ENCODE measurements at regions not wholly inside any gene's neighbourhood (a gene's known extent, or its start where the extent isn't known, plus 50 kb on each side); places are given as distances from the start of the nearest gene placed in this dataset.

DNA sequence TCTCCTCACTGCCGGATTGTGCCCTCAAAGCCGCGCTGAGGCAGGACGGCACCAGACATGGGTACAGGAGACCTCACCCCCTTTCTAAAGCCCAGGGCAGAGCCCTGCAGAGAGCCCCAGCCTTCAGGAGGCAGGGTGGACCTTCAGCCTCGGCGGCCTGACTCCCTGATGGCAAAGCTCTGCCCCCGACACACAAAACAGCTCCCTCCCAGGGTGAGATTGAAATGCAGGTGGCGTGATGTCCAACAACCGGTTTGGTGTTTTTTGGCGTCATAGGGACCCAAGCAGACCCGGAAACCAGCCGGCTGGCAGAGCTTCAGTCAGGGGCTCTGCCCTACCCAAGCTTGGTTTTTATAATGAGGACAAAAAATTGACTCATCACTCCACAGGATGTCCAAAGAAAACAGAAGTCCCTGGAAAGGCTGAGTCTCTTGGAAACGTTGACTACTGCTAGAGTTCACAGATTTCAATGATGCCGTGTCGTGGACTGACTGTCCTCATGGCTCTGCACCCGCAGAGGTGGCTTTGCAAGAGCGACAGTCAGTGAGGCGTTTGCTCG, 275.2 kb upstream of the IRX1 start:
- DNase-seq (ENCODE audit: low spot score) (no peak), ATAC-seq (no peak)
- H3K27ac Mint-ChIP-seq, result no peak overlapping the region
- no peak overlapping the region for H3K4me3 ChIP-seq
- H2AFZ ChIP-seq, result no peak overlapping the region
- no peak overlapping the region for H3K27ac ChIP-seq (ENCODE audit: low read depth)
- H3K4me2 ChIP-seq, result no peak overlapping the region
- no peaks in the 10 kb centered on the region for H3K79me2 ChIP-seq (replicated peaks; ENCODE audit: insufficient read depth)
- H3F3A ChIP-seq (replicated peaks; ENCODE audit: low read depth), result peaks cover 11% of the 10 kb centered on the region
- no peaks in the 10 kb centered on the region for H4K20me1 ChIP-seq (replicated peaks; ENCODE audit: insufficient read depth)
- no peaks in the 10 kb centered on the region for H3K36me3 Mint-ChIP-seq (ENCODE audit: low read depth)
- peaks cover 6% of the 10 kb centered on the region; the same call in 1 of the 3 replicates for H3K4me1 Mint-ChIP-seq
- H3K27me3 ChIP-seq (ENCODE audit: insufficient read depth), result no peaks in the 10 kb centered on the region
- TF ChIP-seq, protein P1, sequence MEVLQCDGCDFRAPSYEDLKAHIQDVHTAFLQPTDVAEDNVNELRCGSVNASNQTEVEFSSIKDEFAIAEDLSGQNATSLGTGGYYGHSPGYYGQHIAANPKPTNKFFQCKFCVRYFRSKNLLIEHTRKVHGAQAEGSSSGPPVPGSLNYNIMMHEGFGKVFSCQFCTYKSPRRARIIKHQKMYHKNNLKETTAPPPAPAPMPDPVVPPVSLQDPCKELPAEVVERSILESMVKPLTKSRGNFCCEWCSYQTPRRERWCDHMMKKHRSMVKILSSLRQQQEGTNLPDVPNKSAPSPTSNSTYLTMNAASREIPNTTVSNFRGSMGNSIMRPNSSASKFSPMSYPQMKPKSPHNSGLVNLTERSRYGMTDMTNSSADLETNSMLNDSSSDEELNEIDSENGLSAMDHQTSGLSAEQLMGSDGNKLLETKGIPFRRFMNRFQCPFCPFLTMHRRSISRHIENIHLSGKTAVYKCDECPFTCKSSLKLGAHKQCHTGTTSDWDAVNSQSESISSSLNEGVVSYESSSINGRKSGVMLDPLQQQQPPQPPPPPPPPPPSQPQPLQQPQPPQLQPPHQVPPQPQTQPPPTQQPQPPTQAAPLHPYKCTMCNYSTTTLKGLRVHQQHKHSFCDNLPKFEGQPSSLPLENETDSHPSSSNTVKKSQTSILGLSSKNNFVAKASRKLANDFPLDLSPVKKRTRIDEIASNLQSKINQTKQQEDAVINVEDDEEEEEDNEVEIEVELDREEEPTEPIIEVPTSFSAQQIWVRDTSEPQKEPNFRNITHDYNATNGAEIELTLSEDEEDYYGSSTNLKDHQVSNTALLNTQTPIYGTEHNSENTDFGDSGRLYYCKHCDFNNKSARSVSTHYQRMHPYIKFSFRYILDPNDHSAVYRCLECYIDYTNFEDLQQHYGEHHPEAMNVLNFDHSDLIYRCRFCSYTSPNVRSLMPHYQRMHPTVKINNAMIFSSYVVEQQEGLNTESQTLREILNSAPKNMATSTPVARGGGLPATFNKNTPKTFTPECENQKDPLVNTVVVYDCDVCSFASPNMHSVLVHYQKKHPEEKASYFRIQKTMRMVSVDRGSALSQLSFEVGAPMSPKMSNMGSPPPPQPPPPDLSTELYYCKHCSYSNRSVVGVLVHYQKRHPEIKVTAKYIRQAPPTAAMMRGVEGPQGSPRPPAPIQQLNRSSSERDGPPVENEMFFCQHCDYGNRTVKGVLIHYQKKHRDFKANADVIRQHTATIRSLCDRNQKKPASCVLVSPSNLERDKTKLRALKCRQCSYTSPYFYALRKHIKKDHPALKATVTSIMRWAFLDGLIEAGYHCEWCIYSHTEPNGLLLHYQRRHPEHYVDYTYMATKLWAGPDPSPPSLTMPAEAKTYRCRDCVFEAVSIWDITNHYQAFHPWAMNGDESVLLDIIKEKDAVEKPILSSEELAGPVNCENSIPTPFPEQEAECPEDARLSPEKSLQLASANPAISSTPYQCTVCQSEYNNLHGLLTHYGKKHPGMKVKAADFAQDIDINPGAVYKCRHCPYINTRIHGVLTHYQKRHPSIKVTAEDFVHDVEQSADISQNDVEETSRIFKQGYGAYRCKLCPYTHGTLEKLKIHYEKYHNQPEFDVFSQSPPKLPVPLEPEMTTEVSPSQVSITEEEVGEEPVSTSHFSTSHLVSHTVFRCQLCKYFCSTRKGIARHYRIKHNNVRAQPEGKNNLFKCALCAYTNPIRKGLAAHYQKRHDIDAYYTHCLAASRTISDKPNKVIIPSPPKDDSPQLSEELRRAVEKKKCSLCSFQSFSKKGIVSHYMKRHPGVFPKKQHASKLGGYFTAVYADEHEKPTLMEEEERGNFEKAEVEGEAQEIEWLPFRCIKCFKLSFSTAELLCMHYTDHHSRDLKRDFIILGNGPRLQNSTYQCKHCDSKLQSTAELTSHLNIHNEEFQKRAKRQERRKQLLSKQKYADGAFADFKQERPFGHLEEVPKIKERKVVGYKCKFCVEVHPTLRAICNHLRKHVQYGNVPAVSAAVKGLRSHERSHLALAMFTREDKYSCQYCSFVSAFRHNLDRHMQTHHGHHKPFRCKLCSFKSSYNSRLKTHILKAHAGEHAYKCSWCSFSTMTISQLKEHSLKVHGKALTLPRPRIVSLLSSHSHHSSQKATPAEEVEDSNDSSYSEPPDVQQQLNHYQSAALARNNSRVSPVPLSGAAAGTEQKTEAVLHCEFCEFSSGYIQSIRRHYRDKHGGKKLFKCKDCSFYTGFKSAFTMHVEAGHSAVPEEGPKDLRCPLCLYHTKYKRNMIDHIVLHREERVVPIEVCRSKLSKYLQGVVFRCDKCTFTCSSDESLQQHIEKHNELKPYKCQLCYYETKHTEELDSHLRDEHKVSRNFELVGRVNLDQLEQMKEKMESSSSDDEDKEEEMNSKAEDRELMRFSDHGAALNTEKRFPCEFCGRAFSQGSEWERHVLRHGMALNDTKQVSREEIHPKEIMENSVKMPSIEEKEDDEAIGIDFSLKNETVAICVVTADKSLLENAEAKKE (CRISPR knock-in tag; IDR thresholded peaks at IDR 0.05), result no peak
- TF ChIP-seq NANOG (IDR thresholded peaks at IDR 0.05; ENCODE audit: borderline replicate concordance) (no peak), ZNF114 (CRISPR knock-in tag; IDR thresholded peaks at IDR 0.05) (no peak), CREB1 (CRISPR knock-in tag; IDR thresholded peaks at IDR 0.05; ENCODE audit: low read depth) (no peak), STAT1 (IDR thresholded peaks at IDR 0.05; ENCODE audit: unreplicated experiment) (no peak), POLR2AphosphoS5 (IDR thresholded peaks at IDR 0.05; ENCODE audit: low read depth) (no peak), EZH2 (IDR thresholded peaks at IDR 0.05; ENCODE audit: low read depth, unreplicated experiment) (no peak), ZNF331 (CRISPR knock-in tag; IDR thresholded peaks at IDR 0.05; ENCODE audit: low read depth) (no peak)
- TF ChIP-seq, protein P2, sequence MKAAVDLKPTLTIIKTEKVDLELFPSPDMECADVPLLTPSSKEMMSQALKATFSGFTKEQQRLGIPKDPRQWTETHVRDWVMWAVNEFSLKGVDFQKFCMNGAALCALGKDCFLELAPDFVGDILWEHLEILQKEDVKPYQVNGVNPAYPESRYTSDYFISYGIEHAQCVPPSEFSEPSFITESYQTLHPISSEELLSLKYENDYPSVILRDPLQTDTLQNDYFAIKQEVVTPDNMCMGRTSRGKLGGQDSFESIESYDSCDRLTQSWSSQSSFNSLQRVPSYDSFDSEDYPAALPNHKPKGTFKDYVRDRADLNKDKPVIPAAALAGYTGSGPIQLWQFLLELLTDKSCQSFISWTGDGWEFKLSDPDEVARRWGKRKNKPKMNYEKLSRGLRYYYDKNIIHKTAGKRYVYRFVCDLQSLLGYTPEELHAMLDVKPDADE (IDR thresholded peaks at IDR 0.05), result no peak
- TF ChIP-seq, protein P3, sequence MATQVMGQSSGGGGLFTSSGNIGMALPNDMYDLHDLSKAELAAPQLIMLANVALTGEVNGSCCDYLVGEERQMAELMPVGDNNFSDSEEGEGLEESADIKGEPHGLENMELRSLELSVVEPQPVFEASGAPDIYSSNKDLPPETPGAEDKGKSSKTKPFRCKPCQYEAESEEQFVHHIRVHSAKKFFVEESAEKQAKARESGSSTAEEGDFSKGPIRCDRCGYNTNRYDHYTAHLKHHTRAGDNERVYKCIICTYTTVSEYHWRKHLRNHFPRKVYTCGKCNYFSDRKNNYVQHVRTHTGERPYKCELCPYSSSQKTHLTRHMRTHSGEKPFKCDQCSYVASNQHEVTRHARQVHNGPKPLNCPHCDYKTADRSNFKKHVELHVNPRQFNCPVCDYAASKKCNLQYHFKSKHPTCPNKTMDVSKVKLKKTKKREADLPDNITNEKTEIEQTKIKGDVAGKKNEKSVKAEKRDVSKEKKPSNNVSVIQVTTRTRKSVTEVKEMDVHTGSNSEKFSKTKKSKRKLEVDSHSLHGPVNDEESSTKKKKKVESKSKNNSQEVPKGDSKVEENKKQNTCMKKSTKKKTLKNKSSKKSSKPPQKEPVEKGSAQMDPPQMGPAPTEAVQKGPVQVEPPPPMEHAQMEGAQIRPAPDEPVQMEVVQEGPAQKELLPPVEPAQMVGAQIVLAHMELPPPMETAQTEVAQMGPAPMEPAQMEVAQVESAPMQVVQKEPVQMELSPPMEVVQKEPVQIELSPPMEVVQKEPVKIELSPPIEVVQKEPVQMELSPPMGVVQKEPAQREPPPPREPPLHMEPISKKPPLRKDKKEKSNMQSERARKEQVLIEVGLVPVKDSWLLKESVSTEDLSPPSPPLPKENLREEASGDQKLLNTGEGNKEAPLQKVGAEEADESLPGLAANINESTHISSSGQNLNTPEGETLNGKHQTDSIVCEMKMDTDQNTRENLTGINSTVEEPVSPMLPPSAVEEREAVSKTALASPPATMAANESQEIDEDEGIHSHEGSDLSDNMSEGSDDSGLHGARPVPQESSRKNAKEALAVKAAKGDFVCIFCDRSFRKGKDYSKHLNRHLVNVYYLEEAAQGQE (IDR thresholded peaks at IDR 0.05; ENCODE audit: unreplicated experiment), result no peak
- TF ChIP-seq, protein P4, sequence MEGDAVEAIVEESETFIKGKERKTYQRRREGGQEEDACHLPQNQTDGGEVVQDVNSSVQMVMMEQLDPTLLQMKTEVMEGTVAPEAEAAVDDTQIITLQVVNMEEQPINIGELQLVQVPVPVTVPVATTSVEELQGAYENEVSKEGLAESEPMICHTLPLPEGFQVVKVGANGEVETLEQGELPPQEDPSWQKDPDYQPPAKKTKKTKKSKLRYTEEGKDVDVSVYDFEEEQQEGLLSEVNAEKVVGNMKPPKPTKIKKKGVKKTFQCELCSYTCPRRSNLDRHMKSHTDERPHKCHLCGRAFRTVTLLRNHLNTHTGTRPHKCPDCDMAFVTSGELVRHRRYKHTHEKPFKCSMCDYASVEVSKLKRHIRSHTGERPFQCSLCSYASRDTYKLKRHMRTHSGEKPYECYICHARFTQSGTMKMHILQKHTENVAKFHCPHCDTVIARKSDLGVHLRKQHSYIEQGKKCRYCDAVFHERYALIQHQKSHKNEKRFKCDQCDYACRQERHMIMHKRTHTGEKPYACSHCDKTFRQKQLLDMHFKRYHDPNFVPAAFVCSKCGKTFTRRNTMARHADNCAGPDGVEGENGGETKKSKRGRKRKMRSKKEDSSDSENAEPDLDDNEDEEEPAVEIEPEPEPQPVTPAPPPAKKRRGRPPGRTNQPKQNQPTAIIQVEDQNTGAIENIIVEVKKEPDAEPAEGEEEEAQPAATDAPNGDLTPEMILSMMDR (conservative IDR thresholded peaks at IDR 0.05; ENCODE audit: low read depth in 2 of 2), result no peak
- no peaks in the 10 kb centered on the region for H3K36me3 ChIP-seq (ENCODE audit: insufficient read depth)
- 0 out of 2 replicates have a peak, but pooled peaks cover under 1% of the 10 kb centered on the region for H3K4me1 ChIP-seq (ENCODE audit: insufficient read depth)
- H3K27me3 Mint-ChIP-seq (ENCODE audit: insufficient read depth, low read depth, poor library complexity), result peaks cover 3% of the 10 kb centered on the region
- H3K9me2 ChIP-seq (ENCODE audit: insufficient read depth), result no peaks in the 10 kb centered on the region; the same call in 1 of the 2 replicates
- H3K4me3 Mint-ChIP-seq, result no peak overlapping the region
- no peaks in the 10 kb centered on the region for H3K9me3 Mint-ChIP-seq
